OCI-LY7 (cell line): ENCODE measurements at regions not wholly inside any gene's neighbourhood (a gene's known extent, or its start where the extent isn't known, plus 50 kb on each side); places are given as distances from the start of the nearest gene placed in this dataset.
A peak's percentile ranks its signal among the peaks of the same experiment; 100 is the strongest.

ENCODE experiments used
- BruUV-seq: library from RNA; stranded (reverse); fragments of 400-500 nt; replicated peaks from 2 replicates; lab custom pipeline; 2021; lab: Mats Ljungman, UMichigan
- CTCF ChIA-PET: fragments of 300-600 bp; sonication (Branson Sonifier 250); formaldehyde crosslinking; loops from one replicate; lab custom pipeline; 2022; ENCODE audit warnings: antibody characterized with exemption; ENCODE audit not compliant: unreplicated experiment; lab: Charles Lee
- POLR2A ChIA-PET: fragments of 300-600 bp; sonication (Branson Sonifier 250); formaldehyde crosslinking; loops from one replicate; lab custom pipeline; 2022; ENCODE audit warnings: antibody characterized with exemption; lab: Charles Lee
- DNase-seq: peaks from one replicate; pipeline ENCODE4 v3.0.0-alpha.2; 2015; ENCODE audit warnings: low spot score
- H2AFZ ChIP-seq: fragments of 200-600 bp; sonication (generic), shearing (Covaris generic); 2 replicates; pipeline ENCODE4 v1.6.1; 2014; ENCODE audit warnings: mild to moderate bottlenecking, antibody characterized with exemption, low read length, moderate library complexity
- H3K27ac ChIP-seq: fragments of 200-600 bp; sonication (generic); 2 replicates; pipeline ENCODE4 v1.5.1; 2014; ENCODE audit warnings: mixed run types, low read depth, mild to moderate bottlenecking, moderate library complexity, low read length, inconsistent platforms; ENCODE audit not compliant: poor library complexity, severe bottlenecking
- H3K36me3 ChIP-seq: fragments of 200-600 bp; sonication (generic); 2 replicates; pipeline ENCODE4 v1.6.1; 2014; ENCODE audit warnings: mild to moderate bottlenecking, antibody characterized with exemption, low read length, moderate library complexity, mixed read lengths; ENCODE audit not compliant: insufficient read depth
- H3K4me1 ChIP-seq: fragments of 200-600 bp; sonication (generic); 2 replicates; pipeline ENCODE4 v1.5.1; 2014; ENCODE audit warnings: mild to moderate bottlenecking, low read length; ENCODE audit not compliant: insufficient read depth, poor library complexity, severe bottlenecking
- H3K4me2 ChIP-seq: fragments of 200-600 bp; sonication (generic); 2 replicates; pipeline ENCODE4 v1.6.1; 2014; ENCODE audit warnings: mild to moderate bottlenecking, low read length
- H3K4me3 ChIP-seq: fragments of 200-600 bp; sonication (generic); 2 replicates; pipeline ENCODE4 v1.5.1; 2014; ENCODE audit warnings: mild to moderate bottlenecking, low read depth, low read length; ENCODE audit not compliant: poor library complexity, severe bottlenecking
- H3K79me2 ChIP-seq: fragments of 200-600 bp; sonication (generic); 2 replicates; pipeline ENCODE4 v1.6.1; 2016; ENCODE audit warnings: low read depth, mild to moderate bottlenecking, low read length, moderate library complexity, mixed read lengths; ENCODE audit not compliant: insufficient read depth
- H3K9me2 ChIP-seq: fragments of 200-600 bp; sonication (generic); 2 replicates; pipeline ENCODE4 v1.6.1; 2016; ENCODE audit warnings: mild to moderate bottlenecking, low read length, mixed read lengths; ENCODE audit not compliant: insufficient read depth
- H3K9me3 ChIP-seq: fragments of 200-600 bp; sonication (generic); 2 replicates; pipeline ENCODE4 v1.6.1; 2014; ENCODE audit warnings: mild to moderate bottlenecking, mixed run types, low read length, mixed read lengths
- H4K20me1 ChIP-seq: fragments of 200-600 bp; sonication (generic); 2 replicates; pipeline ENCODE4 v1.6.1; 2014; ENCODE audit warnings: mild to moderate bottlenecking, antibody characterized with exemption, low read length, moderate library complexity, mixed read lengths; ENCODE audit not compliant: insufficient read depth
- CTCF ChIP-seq: fragments of 200-600 bp; sonication (generic); conservative IDR thresholded peaks from 2 replicates; pipeline ENCODE4 v1.5.1; 2014; ENCODE audit warnings: mild to moderate bottlenecking, antibody characterized with exemption, low read length, moderate library complexity, mixed read lengths
- EZH2phosphoT487 ChIP-seq: fragments of 200-600 bp; sonication (generic); IDR thresholded peaks from 2 replicates; pipeline ENCODE4 v1.6.1; 2018; ENCODE audit warnings: low read depth, borderline replicate concordance, mild to moderate bottlenecking, mixed run types, antibody characterized with exemption, low read length, moderate library complexity, mixed read lengths
- intact Hi-C: fragments of 100-400 bp; cut with micrococcal nuclease; formaldehyde crosslinking; loops from one replicate; pipeline ENCODE4 v1.10.0; 2022; ENCODE audit not compliant: unreplicated experiment

GRCh38 chr5:162497455-162497854 is 429.9 kb downstream of the GABRG2 start:
- H3K4me2 ChIP-seq: no peak overlapping the region
- no peaks in the 10 kb centered on the region for H3K36me3 ChIP-seq
- no TSS peak for BruUV-seq
- H3K27ac ChIP-seq: no peak overlapping the region
- intact Hi-C loops: no loop called here
- CTCF ChIA-PET: no interaction called here
- no peaks in the 10 kb centered on the region for H4K20me1 ChIP-seq
- DNase-seq: peak; percentile 1
- no peak overlapping the region for H2AFZ ChIP-seq
- H3K79me2 ChIP-seq: no peaks in the 10 kb centered on the region
- POLR2A ChIA-PET: no interaction called here
- H3K4me1 ChIP-seq: peaks cover 2% of the 10 kb centered on the region
- no peak overlapping the region for H3K4me3 ChIP-seq
- H3K9me2 ChIP-seq: no peaks in the 10 kb centered on the region
- no peaks in the 10 kb centered on the region for H3K9me3 ChIP-seq
- TF ChIP-seq CTCF: no peak
- TF ChIP-seq EZH2phosphoT487: no peak

GRCh38 chr5:162502780-162503179 is 435.2 kb downstream of the GABRG2 start:
- POLR2A ChIA-PET: no interaction called here
- DNase-seq: no peak
- Histone ChIP-seq H4K20me1 (no peaks in the 10 kb centered on the region), H3K36me3 (no peaks in the 10 kb centered on the region), H3K4me2 (no peak overlapping the region), H3K9me2 (no peaks in the 10 kb centered on the region), H2AFZ (no peak overlapping the region), H3K9me3 (no peaks in the 10 kb centered on the region), H3K4me1 (no peaks in the 10 kb centered on the region), H3K27ac (no peak overlapping the region), H3K4me3 (no peak overlapping the region), H3K79me2 (no peaks in the 10 kb centered on the region)
- CTCF ChIA-PET: no interaction called here
- BruUV-seq: no TSS peak
- intact Hi-C loops: no loop called here
- TF ChIP-seq EZH2phosphoT487 (no peak), CTCF (no peak)

GRCh38 chr5:162503796-162504195 is 436.2 kb downstream of the GABRG2 start:
- no peaks in the 10 kb centered on the region for H3K36me3 ChIP-seq
- CTCF ChIA-PET: no interaction called here
- POLR2A ChIA-PET: no interaction called here
- no peak for TF ChIP-seq CTCF
- TF ChIP-seq EZH2phosphoT487: no peak
- no peak for DNase-seq
- H3K9me2 ChIP-seq: no peaks in the 10 kb centered on the region
- BruUV-seq: no TSS peak
- H2AFZ ChIP-seq: no peak overlapping the region
- intact Hi-C loops: no loop called here
- H3K27ac ChIP-seq: no peak overlapping the region
- H4K20me1 ChIP-seq: no peaks in the 10 kb centered on the region
- H3K79me2 ChIP-seq: no peaks in the 10 kb centered on the region
- H3K4me2 ChIP-seq: no peak overlapping the region
- H3K4me3 ChIP-seq: no peak overlapping the region
- H3K9me3 ChIP-seq: no peaks in the 10 kb centered on the region
- no peaks in the 10 kb centered on the region for H3K4me1 ChIP-seq
